WERI-Rb-1 (cell line): ENCODE measurements at regions not wholly inside any gene's neighbourhood (a gene's known extent, or its start where the extent isn't known, plus 50 kb on each side); places are given as distances from the start of the nearest gene placed in this dataset.
"Not testable (repeated sequence)": the region's sequence is repeated elsewhere in the genome, so short reads cannot be mapped to it uniquely, and the experiment has no call there.

ENCODE experiments used
- DNase-seq: peaks from one replicate; pipeline ENCODE4 v3.0.0-alpha.2; 2020
- H3K27ac ChIP-seq: fragments of 250-450 bp; sonication (Bioruptor Pico); 2 replicates; pipeline ENCODE4 v1.5.1; 2020; ENCODE audit warnings: mild to moderate bottlenecking, moderate library complexity
- H3K27me3 ChIP-seq: fragments of 250-450 bp; sonication (Bioruptor Pico); 2 replicates; pipeline ENCODE4 v1.5.1; 2021; ENCODE audit warnings: mild to moderate bottlenecking, low read depth, moderate library complexity; ENCODE audit not compliant: insufficient read depth, severe bottlenecking
- H3K36me3 ChIP-seq: fragments of 250-450 bp; sonication (Bioruptor Pico); 2 replicates; pipeline ENCODE4 v1.5.1; 2020; ENCODE audit warnings: mild to moderate bottlenecking, moderate library complexity
- H3K4me3 ChIP-seq: 2 replicates; pipeline ENCODE4 v1.5.1; 2011; ENCODE audit warnings: low read depth, mild to moderate bottlenecking, control low read depth, low read length
- H3K9me3 ChIP-seq: fragments of 250-450 bp; sonication (Bioruptor Pico); 2 replicates; pipeline ENCODE4 v1.5.1; 2021; ENCODE audit warnings: mild to moderate bottlenecking, moderate library complexity; ENCODE audit not compliant: severe bottlenecking
- CTCF ChIP-seq: IDR thresholded peaks from 2 replicates; pipeline ENCODE4 v1.5.1; 2011; ENCODE audit warnings: low read depth, mild to moderate bottlenecking, control low read depth, inconsistent platforms, low read length

GRCh38 chr6:94785514-94785913 lies 791.8 kb upstream of the MANEA start:
- Histone ChIP-seq H3K27me3 (no peaks in the 10 kb centered on the region), H3K4me3 (no peak overlapping the region), H3K36me3 (no peaks in the 10 kb centered on the region), H3K9me3 (no peaks in the 10 kb centered on the region), H3K27ac (no peak overlapping the region)
- TF ChIP-seq CTCF = no peak
- no peak for DNase-seq

- not testable (repeated sequence) for H3K27me3 ChIP-seq, DNase-seq, H3K36me3 ChIP-seq, H3K9me3 ChIP-seq, H3K27ac ChIP-seq, H3K4me3 ChIP-seq
These were observed 792.3 kb upstream of the MANEA start for GRCh38 chr6:94785081-94785480.

GRCh38 chr6:94769197-94769596 lies 808.1 kb upstream of the MANEA start:
- Histone ChIP-seq H3K36me3 (no peaks in the 10 kb centered on the region), H3K27me3 (no peaks in the 10 kb centered on the region), H3K27ac (no peak overlapping the region), H3K4me3 (no peak overlapping the region), H3K9me3 (no peaks in the 10 kb centered on the region)
- no peak for TF ChIP-seq CTCF
- DNase-seq = no peak

GRCh38 chr6:94751641-94752329 lies 825.5 kb upstream of the MANEA start:
- Histone ChIP-seq H3K9me3 (no peaks in the 10 kb centered on the region), H3K27ac (no peak overlapping the region), H3K27me3 (no peaks in the 10 kb centered on the region), H3K36me3 (no peaks in the 10 kb centered on the region), H3K4me3 (no peak overlapping the region)
- DNase-seq = no peak
- no peak for TF ChIP-seq CTCF

- H3K9me3 ChIP-seq = no peaks in the 10 kb centered on the region
- no peak for DNase-seq
- H3K36me3 ChIP-seq = no peaks in the 10 kb centered on the region
- TF ChIP-seq CTCF = no peak
- no peaks in the 10 kb centered on the region for H3K27me3 ChIP-seq
- H3K27ac ChIP-seq = no peak overlapping the region
- no peak overlapping the region for H3K4me3 ChIP-seq
These were observed 841.1 kb upstream of the MANEA start for GRCh38 chr6:94736236-94736635.

GRCh38 chr6:94735270-94735669 lies 842.1 kb upstream of the MANEA start:
- DNase-seq = no peak
- Histone ChIP-seq H3K27ac (no peak overlapping the region), H3K9me3 (no peaks in the 10 kb centered on the region), H3K36me3 (no peaks in the 10 kb centered on the region), H3K27me3 (no peaks in the 10 kb centered on the region), H3K4me3 (no peak overlapping the region)
- TF ChIP-seq CTCF = no peak
